KMS-11 (cell line): ENCODE measurements at regions not wholly inside any gene's neighbourhood (a gene's known extent, or its start where the extent isn't known, plus 50 kb on each side); places are given as distances from the start of the nearest gene placed in this dataset.
"Not testable (repeated sequence)": the region's sequence is repeated elsewhere in the genome, so short reads cannot be mapped to it uniquely, and the experiment has no call there.

Experiments used
- H2AFZ ChIP-seq: fragments of 200-600 bp; sonication (generic); 2 replicates; pipeline ENCODE4 v1.6.1; 2016; ENCODE audit warnings: antibody characterized with exemption, mixed run types, low read depth
- H3K27ac ChIP-seq: fragments of 200-600 bp; sonication (generic); 2 replicates; pipeline ENCODE4 v1.6.1; 2016; ENCODE audit warnings: mild to moderate bottlenecking, mixed run types
- H3K27me3 ChIP-seq: fragments of 200-600 bp; sonication (generic); 2 replicates; pipeline ENCODE4 v1.6.1; 2017; ENCODE audit warnings: mild to moderate bottlenecking, low read depth, mixed run types, moderate library complexity; ENCODE audit not compliant: insufficient read depth
- H3K36me3 ChIP-seq: fragments of 200-600 bp; sonication (generic); 2 replicates; pipeline ENCODE4 v1.6.1; 2017; ENCODE audit warnings: mild to moderate bottlenecking, mixed run types; ENCODE audit not compliant: insufficient read depth
- H3K4me1 ChIP-seq: fragments of 200-600 bp; sonication (generic); 2 replicates; pipeline ENCODE4 v1.6.1; 2016; ENCODE audit warnings: mild to moderate bottlenecking, low read depth, mixed run types; ENCODE audit not compliant: poor library complexity, severe bottlenecking
- H3K4me2 ChIP-seq: fragments of 200-600 bp; sonication (generic); 2 replicates; pipeline ENCODE4 v1.7.0; 2016; ENCODE audit warnings: mild to moderate bottlenecking, mixed run types
- H3K4me3 ChIP-seq: fragments of 200-600 bp; sonication (generic); IDR thresholded peaks from 2 replicates; pipeline ENCODE4 v1.6.1; 2017; ENCODE audit warnings: low read depth, low read length, mixed read lengths; ENCODE audit not compliant: insufficient read depth
- H3K79me2 ChIP-seq: fragments of 200-600 bp; sonication (generic); 2 replicates; pipeline ENCODE4 v1.6.1; 2016; ENCODE audit warnings: low read depth, mixed run types; ENCODE audit not compliant: insufficient read depth
- H3K9ac ChIP-seq: fragments of 200-600 bp; sonication (generic); 2 replicates; pipeline ENCODE4 v1.6.1; 2016; ENCODE audit warnings: mild to moderate bottlenecking, mixed run types
- H4K20me1 ChIP-seq: fragments of 200-600 bp; sonication (generic); 2 replicates; pipeline ENCODE4 v1.6.1; 2016; ENCODE audit warnings: mild to moderate bottlenecking, mixed run types; ENCODE audit not compliant: insufficient read depth
- TF ChIP-seq, protein P1 (sequence below): fragments of 200-600 bp; sonication (generic); conservative IDR thresholded peaks from 2 replicates; pipeline ENCODE4 v1.6.1; 2017; ENCODE audit warnings: low read depth, mild to moderate bottlenecking, antibody characterized with exemption, low read length, moderate library complexity, mixed read lengths

GRCh38 chr16:6728381-6728780 is 604.3 kb upstream of the RBFOX1 start:
- Histone ChIP-seq H3K27me3 (no peaks in the 10 kb centered on the region), H3K79me2 (no peaks in the 10 kb centered on the region), H3K4me2 (no peak overlapping the region), H3K4me3 (no peak overlapping the region), H3K4me1 (no peaks in the 10 kb centered on the region), H3K36me3 (no peaks in the 10 kb centered on the region), H2AFZ (no peak overlapping the region), H3K9ac (no peak overlapping the region), H4K20me1 (no peaks in the 10 kb centered on the region), H3K27ac (no peak overlapping the region)
- TF ChIP-seq, protein P1, sequence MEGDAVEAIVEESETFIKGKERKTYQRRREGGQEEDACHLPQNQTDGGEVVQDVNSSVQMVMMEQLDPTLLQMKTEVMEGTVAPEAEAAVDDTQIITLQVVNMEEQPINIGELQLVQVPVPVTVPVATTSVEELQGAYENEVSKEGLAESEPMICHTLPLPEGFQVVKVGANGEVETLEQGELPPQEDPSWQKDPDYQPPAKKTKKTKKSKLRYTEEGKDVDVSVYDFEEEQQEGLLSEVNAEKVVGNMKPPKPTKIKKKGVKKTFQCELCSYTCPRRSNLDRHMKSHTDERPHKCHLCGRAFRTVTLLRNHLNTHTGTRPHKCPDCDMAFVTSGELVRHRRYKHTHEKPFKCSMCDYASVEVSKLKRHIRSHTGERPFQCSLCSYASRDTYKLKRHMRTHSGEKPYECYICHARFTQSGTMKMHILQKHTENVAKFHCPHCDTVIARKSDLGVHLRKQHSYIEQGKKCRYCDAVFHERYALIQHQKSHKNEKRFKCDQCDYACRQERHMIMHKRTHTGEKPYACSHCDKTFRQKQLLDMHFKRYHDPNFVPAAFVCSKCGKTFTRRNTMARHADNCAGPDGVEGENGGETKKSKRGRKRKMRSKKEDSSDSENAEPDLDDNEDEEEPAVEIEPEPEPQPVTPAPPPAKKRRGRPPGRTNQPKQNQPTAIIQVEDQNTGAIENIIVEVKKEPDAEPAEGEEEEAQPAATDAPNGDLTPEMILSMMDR, result no peak

DNA sequence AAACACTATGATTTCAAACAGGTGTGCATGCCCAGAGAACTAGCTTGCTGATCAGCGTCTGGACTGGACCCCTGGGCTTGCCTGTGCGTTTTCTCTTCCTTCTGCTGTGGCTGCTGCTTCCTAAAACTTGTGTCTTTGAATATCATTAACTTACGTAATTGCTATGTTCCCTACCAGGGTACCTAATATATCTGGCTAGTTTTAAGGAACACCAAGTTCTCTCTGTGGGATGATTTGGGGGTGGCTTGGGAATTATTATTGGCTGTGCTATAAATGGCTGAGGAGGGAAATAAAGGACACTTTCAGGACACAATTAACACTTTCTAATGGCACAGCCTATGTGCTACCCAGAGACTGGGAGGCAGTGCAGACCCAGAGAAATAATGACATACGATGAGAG is 606.0 kb upstream of the RBFOX1 start:
- Histone ChIP-seq H3K27me3 (no peaks in the 10 kb centered on the region), H3K27ac (no peak overlapping the region), H3K4me1 (no peaks in the 10 kb centered on the region), H3K9ac (no peak overlapping the region), H4K20me1 (no peaks in the 10 kb centered on the region), H2AFZ (no peak overlapping the region), H3K4me3 (no peak overlapping the region), H3K4me2 (no peak overlapping the region), H3K36me3 (no peaks in the 10 kb centered on the region), H3K79me2 (no peaks in the 10 kb centered on the region)
- TF ChIP-seq, protein P1, result no peak

DNA sequence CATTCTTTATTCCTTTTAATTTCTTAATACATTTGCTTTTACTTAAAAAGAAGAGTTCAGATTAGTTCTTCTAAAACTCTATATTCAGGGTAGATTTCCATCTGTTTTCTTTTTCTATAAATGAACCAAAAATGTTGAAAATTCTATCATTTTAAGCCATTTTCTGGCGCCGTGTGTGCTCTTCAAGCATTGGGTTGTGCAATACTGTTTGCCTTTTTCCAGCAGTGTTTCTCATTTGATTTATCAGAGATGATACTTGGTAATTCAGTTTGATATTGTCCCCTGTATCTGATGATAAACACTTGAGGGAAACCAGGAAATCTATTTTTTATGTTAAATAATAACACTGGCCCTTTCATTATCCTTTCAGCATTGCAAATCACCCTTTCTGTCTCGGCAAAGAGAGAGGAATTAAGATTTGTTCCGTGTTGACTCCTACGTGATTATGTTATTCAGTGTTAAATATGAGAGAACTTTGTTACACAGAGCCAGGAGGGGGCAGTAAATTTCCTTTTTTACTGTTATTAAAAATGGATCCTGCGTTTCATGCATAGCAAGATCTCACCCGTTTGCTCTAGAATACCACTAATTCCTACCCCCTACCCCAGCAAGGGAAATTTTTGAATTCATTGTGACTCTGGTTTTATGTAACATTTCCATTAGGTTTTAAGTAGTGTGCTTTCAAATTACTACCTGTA is 606.9 kb upstream of the RBFOX1 start:
- no peak overlapping the region for H3K27ac ChIP-seq
- no peak overlapping the region for H3K4me2 ChIP-seq
- H3K9ac ChIP-seq, result no peak overlapping the region
- H3K4me1 ChIP-seq, result no peaks in the 10 kb centered on the region
- H3K27me3 ChIP-seq, result no peaks in the 10 kb centered on the region
- H3K36me3 ChIP-seq, result no peaks in the 10 kb centered on the region
- no peaks in the 10 kb centered on the region for H3K79me2 ChIP-seq
- no peak overlapping the region for H3K4me3 ChIP-seq
- TF ChIP-seq, protein P1, result no peak
- H2AFZ ChIP-seq, result no peak overlapping the region
- H4K20me1 ChIP-seq, result no peaks in the 10 kb centered on the region

DNA sequence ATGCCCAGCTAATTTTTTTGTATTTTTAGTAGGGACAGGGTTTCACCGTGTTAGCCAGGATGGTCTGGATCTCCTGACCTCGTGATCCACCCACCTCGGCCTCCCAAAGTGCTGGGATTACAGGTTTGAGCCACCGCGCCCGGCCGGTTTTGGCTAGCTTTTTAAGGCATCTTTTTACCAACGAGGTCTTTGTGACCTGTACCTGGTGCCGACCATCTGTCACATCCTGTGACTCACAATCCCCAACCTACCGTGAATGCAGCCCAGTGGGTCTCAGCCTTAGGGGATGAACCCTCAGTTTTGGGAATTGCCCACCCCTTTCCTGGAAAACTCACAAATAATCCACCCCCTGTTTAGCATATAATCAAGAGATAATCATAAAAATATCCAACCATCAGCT is 607.4 kb upstream of the RBFOX1 start:
- H3K27ac ChIP-seq, H3K4me3 ChIP-seq, H3K36me3 ChIP-seq, H3K79me2 ChIP-seq, H3K4me2 ChIP-seq, H4K20me1 ChIP-seq, H3K27me3 ChIP-seq, H3K9ac ChIP-seq, H2AFZ ChIP-seq, H3K4me1 ChIP-seq: not testable (repeated sequence)

- no peak overlapping the region for H3K4me2 ChIP-seq
- no peak overlapping the region for H3K27ac ChIP-seq
- no peaks in the 10 kb centered on the region for H3K4me1 ChIP-seq
- H4K20me1 ChIP-seq, result no peaks in the 10 kb centered on the region
- no peaks in the 10 kb centered on the region for H3K36me3 ChIP-seq
- H3K27me3 ChIP-seq, result no peaks in the 10 kb centered on the region
- no peak overlapping the region for H3K9ac ChIP-seq
- H2AFZ ChIP-seq, result no peak overlapping the region
- H3K79me2 ChIP-seq, result no peaks in the 10 kb centered on the region
- TF ChIP-seq, protein P1, result no peak
- no peak overlapping the region for H3K4me3 ChIP-seq
Observed at GRCh38 chr16:6722786-6723185, 609.9 kb upstream of the RBFOX1 start.
